Neural cell (in vitro differentiated cells): ENCODE measurements at regions not wholly inside any gene's neighbourhood (a gene's known extent, or its start where the extent isn't known, plus 50 kb on each side); places are given as distances from the start of the nearest gene placed in this dataset.

ENCODE experiments used
- H2AFZ ChIP-seq: fragments of 200-600, 300-800 bp; sonication (generic), shearing (Covaris generic); 2 replicates; pipeline ENCODE4 v1.6.0; 2014; ENCODE audit warnings: low read depth, mild to moderate bottlenecking, antibody characterized with exemption, low read length, moderate library complexity
- H3F3A ChIP-seq: fragments of 200-600 bp; shearing (Covaris generic); 2 replicates; pipeline ENCODE4 v1.6.1; 2016; ENCODE audit warnings: mild to moderate bottlenecking, moderate library complexity, mixed read lengths, antibody characterized with exemption, low read length; ENCODE audit not compliant: insufficient read depth, poor library complexity, severe bottlenecking
- H3K27ac ChIP-seq: fragments of 200-600, 300-800 bp; sonication (generic), shearing (Covaris generic); 2 replicates; pipeline ENCODE4 v1.5.1; 2014; ENCODE audit warnings: mild to moderate bottlenecking, low read length, moderate library complexity
- H3K27me3 ChIP-seq: fragments of 300-800, 200-600 bp; sonication (generic), shearing (Covaris generic); 2 replicates; pipeline ENCODE4 v1.6.0; 2014; ENCODE audit warnings: mild to moderate bottlenecking, low read depth, low read length, moderate library complexity; ENCODE audit not compliant: insufficient read depth
- H3K36me3 ChIP-seq: fragments of 300-800, 200-600 bp; sonication (generic), shearing (Covaris generic); 2 replicates; pipeline ENCODE4 v1.5.1; 2014; ENCODE audit warnings: mild to moderate bottlenecking, antibody characterized with exemption, low read length, moderate library complexity; ENCODE audit not compliant: insufficient read depth
- H3K4me2 ChIP-seq: fragments of 300-800, 200-600 bp; sonication (generic), shearing (Covaris generic); 2 replicates; pipeline ENCODE4 v1.6.0; 2014; ENCODE audit warnings: mild to moderate bottlenecking, low read length
- H3K4me3 ChIP-seq: fragments of 300-800, 200-600 bp; sonication (generic), shearing (Covaris generic); 2 replicates; pipeline ENCODE4 v1.5.1; 2014; ENCODE audit warnings: mild to moderate bottlenecking, low read length, moderate library complexity
- H3K79me2 ChIP-seq: fragments of 200-600 bp; shearing (Covaris generic); replicated peaks from 2 replicates; pipeline ENCODE4 v1.6.0; 2014; ENCODE audit warnings: mild to moderate bottlenecking, low read length, moderate library complexity; ENCODE audit not compliant: insufficient read depth
- H3K9ac ChIP-seq: fragments of 300-800, 200-600 bp; sonication (generic), shearing (Covaris generic); 2 replicates; pipeline ENCODE4 v1.6.1; 2016; ENCODE audit warnings: mild to moderate bottlenecking, low read length, mixed read lengths
- H3K9me2 ChIP-seq: fragments of 200-600 bp; shearing (Covaris generic); 2 replicates; pipeline ENCODE4 v1.6.1; 2016; ENCODE audit warnings: mild to moderate bottlenecking, low read length, mixed read lengths; ENCODE audit not compliant: insufficient read depth
- H3K9me3 ChIP-seq: fragments of 200-600, 300-800 bp; sonication (generic), shearing (Covaris generic); 2 replicates; pipeline ENCODE4 v1.6.1; 2016; ENCODE audit warnings: mild to moderate bottlenecking, mixed run types, low read length, moderate library complexity, mixed read lengths
- H4K20me1 ChIP-seq: fragments of 200-600 bp; shearing (Covaris generic); 2 replicates; pipeline ENCODE4 v1.6.1; 2016; ENCODE audit warnings: mild to moderate bottlenecking, mixed run types; ENCODE audit not compliant: insufficient read depth
- CTCF ChIP-seq: fragments of 450-650 bp; IDR thresholded peaks from 2 replicates; pipeline ENCODE4 v1.5.1; 2014; ENCODE audit warnings: antibody characterized with exemption, mild to moderate bottlenecking, moderate library complexity; ENCODE audit not compliant: poor library complexity, severe bottlenecking
- EP300 ChIP-seq: fragments of 450-650 bp; conservative IDR thresholded peaks from 2 replicates; pipeline ENCODE4 v1.6.1; 2014; ENCODE audit warnings: antibody characterized with exemption, mild to moderate bottlenecking, moderate library complexity; ENCODE audit not compliant: poor library complexity, severe bottlenecking
- EZH2 ChIP-seq: fragments of 200-600, 300-800 bp; shearing (Covaris generic), sonication (generic); IDR thresholded peaks from 2 replicates; pipeline ENCODE4 v1.6.1; 2014; ENCODE audit warnings: antibody characterized with exemption, low read length, borderline replicate concordance, mild to moderate bottlenecking; ENCODE audit not compliant: insufficient read depth, poor library complexity, severe bottlenecking
- MXI1 ChIP-seq: fragments of 450-650 bp; conservative IDR thresholded peaks from 2 replicates; pipeline ENCODE4 v1.6.1; 2014; ENCODE audit warnings: antibody characterized with exemption, mild to moderate bottlenecking; ENCODE audit not compliant: poor library complexity, severe bottlenecking
- POLR2AphosphoS5 ChIP-seq: IDR thresholded peaks from 2 replicates; pipeline ENCODE4 v1.6.1; 2012
- RAD21 ChIP-seq: fragments of 450-650 bp; conservative IDR thresholded peaks from 2 replicates; pipeline ENCODE4 v1.6.1; 2014; ENCODE audit warnings: antibody characterized with exemption, mild to moderate bottlenecking, moderate library complexity
- REST ChIP-seq: IDR thresholded peaks from 2 replicates; pipeline ENCODE4 v1.6.1; 2012; ENCODE audit warnings: borderline replicate concordance
- SMC3 ChIP-seq: fragments of 450-650 bp; conservative IDR thresholded peaks from 2 replicates; pipeline ENCODE4 v1.6.1; 2014; ENCODE audit warnings: antibody characterized with exemption, mild to moderate bottlenecking, moderate library complexity; ENCODE audit not compliant: poor library complexity
- TAF1 ChIP-seq: IDR thresholded peaks from 2 replicates; pipeline ENCODE4 v1.6.1; 2012; ENCODE audit warnings: low read depth

GRCh38 chr3:139219463-139219862 lies 124.4 kb upstream of the MRPS22 start:
- Histone ChIP-seq H3K4me2 (no peak overlapping the region), H3K79me2 (no peaks in the 10 kb centered on the region), H3K27ac (no peak overlapping the region), H4K20me1 (no peaks in the 10 kb centered on the region), H3K36me3 (no peaks in the 10 kb centered on the region), H3K9me2 (no peaks in the 10 kb centered on the region), H3K27me3 (no peaks in the 10 kb centered on the region), H3K4me3 (no peak overlapping the region), H3K9ac (no peak overlapping the region), H3F3A (no peaks in the 10 kb centered on the region), H3K9me3 (no peaks in the 10 kb centered on the region), H2AFZ (no peak overlapping the region)
- no peak for TF ChIP-seq EP300
- no peak for TF ChIP-seq SMC3
- no peak for TF ChIP-seq RAD21
- TF ChIP-seq TAF1: no peak
- no peak for TF ChIP-seq CTCF
- no peak for TF ChIP-seq MXI1
- no peak for TF ChIP-seq REST
- no peak for TF ChIP-seq POLR2AphosphoS5
- no peak for TF ChIP-seq EZH2

- no peaks in the 10 kb centered on the region for H3K27me3 ChIP-seq
- H3K9me2 ChIP-seq: no peaks in the 10 kb centered on the region
- no peak overlapping the region for H3K9ac ChIP-seq
- TF ChIP-seq SMC3: no peak
- no peak for TF ChIP-seq EP300
- TF ChIP-seq RAD21: no peak
- TF ChIP-seq CTCF: no peak
- no peak for TF ChIP-seq MXI1
- TF ChIP-seq TAF1: no peak
- no peak for TF ChIP-seq EZH2
- TF ChIP-seq POLR2AphosphoS5: no peak
- TF ChIP-seq REST: no peak
- H3K4me3 ChIP-seq: no peak overlapping the region
- no peaks in the 10 kb centered on the region for H4K20me1 ChIP-seq
- no peaks in the 10 kb centered on the region for H3F3A ChIP-seq
- H3K4me2 ChIP-seq: no peak overlapping the region
- H3K36me3 ChIP-seq: no peaks in the 10 kb centered on the region
- H3K79me2 ChIP-seq: no peaks in the 10 kb centered on the region
- no peak overlapping the region for H3K27ac ChIP-seq
- H3K9me3 ChIP-seq: no peaks in the 10 kb centered on the region
- H2AFZ ChIP-seq: no peak overlapping the region
These were observed 121.6 kb upstream of the MRPS22 start for GRCh38 chr3:139222100-139222657.
